NCI-H1048 (cell line): ENCODE measurements at regions not wholly inside any gene's neighbourhood (a gene's known extent, or its start where the extent isn't known, plus 50 kb on each side); places are given as distances from the start of the nearest gene placed in this dataset.
"Not testable (repeated sequence)": the region's sequence is repeated elsewhere in the genome, so short reads cannot be mapped to it uniquely, and the experiment has no call there.

ENCODE experiments used
- DNase-seq: peaks from one replicate; lab custom pipeline; 2025; lab: John Stamatoyannopoulos, UW

DNA sequence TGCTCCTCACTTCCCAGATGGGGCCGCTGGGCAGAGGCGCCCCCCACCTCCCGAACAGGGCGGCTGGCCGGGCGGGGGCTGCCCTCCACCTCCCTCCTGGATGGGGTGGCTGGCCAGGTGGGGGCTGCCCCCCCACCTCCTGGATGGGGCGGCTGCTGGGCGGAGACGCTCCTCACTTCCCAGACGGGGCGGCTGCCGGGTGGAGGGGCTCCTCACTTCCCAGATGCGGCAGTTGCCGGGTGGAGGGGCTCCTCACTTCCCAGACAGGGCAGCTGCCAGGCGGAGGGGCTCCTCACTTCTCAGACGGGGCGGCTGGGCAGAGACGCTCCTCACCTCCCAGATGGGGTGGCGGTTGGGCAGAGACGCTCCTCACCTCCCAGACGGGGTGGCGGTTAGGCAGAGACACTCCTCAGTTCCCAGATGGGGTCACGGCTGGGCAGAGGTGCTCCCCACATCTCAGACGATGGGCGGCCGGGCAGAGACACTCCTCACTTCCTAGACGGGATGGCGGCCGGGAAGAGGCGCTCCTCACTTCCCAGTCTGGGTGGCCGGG, 428.8 kb downstream of the FGF13 start:
- not testable (repeated sequence) for DNase-seq

DNA sequence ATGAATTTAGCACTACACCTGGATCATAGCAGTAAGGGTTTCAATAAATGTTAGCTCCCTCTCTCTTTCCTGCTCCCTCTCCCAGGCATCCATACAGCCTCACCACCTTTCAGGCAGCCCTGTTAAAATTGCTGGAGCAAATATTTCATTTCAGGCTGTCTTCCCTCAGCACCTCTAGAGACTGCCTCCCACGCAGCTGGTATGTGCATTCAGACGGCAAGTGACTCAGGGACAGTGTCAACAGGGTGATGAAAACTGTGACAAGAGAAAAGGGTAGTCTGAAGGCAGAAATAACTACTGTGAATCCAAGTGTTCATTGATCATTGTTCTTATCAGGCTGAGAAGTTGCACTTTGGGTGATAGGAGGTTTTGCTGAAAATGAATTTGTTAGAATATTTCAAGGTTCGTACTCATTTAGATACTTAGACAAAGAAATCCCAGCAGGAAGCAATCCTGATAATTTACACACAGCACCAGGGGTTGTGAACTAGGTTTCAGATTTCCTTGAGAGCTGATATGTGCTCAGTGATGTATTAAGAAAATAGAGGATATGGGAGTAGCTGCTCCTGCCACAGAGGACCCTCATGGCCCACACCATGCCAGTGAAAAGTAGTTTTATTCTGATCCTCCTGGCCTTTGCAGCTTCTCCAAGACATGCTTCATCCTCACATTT, 424.2 kb downstream of the FGF13 start:
- DNase-seq: no peak

DNA sequence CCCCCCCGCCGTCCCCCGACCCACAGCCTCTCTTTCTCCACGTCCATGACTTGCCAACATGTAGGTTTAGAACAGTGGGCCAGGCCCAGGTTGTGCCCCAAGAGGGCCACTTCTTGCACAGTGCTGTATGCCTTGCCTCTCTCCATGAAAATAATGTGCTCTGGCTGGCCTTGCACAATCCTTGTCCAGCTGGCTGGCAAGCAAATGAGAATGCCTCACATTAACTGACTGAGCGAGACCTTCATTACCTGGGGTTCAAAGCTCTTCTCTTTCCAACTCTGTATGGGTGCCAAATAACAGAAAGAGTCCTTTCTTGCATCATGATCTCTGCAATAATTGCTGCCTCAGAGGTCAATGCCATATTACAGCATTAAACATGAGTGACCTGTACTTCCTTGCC, 416.6 kb downstream of the FGF13 start:
- no peak for DNase-seq

DNA sequence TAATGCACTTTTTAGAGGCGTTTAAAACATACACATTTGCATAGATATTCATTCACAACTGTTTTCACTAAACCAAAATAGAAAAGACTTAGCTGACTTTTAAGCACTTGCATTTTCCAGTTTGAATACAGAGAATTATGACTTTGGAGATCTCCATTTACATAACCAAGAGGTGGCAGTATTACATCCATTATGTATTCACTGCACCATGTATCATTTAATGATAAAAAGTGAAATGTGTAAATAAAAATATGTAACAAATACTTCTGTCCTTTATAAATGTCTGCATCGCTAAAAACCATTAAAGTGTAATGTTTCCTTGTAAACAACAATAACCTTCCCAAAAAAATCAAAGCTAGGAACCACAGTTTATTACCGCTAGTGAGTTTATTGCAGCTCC, 413.2 kb downstream of the FGF13 start:
- DNase-seq: no peak

DNA sequence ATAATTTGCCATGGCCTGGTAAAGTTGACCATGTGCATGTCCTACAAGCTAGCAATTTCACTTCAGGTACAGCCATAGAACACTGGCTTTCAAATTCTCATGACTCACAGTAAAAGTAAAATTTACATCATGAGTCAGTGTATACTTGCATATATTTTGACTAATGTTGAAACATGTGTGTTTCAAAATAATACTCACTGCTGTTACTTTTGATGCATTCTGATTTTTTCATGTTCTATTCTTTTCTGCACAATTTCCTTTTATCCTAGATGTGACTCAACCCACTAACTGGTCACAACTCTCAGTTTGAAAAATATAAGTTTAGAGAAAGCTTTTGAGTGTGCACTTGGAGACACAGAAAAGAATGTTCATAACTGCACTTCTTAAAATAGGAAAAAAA, 365.7 kb downstream of the FGF13 start:
- DNase-seq: no peak

DNA sequence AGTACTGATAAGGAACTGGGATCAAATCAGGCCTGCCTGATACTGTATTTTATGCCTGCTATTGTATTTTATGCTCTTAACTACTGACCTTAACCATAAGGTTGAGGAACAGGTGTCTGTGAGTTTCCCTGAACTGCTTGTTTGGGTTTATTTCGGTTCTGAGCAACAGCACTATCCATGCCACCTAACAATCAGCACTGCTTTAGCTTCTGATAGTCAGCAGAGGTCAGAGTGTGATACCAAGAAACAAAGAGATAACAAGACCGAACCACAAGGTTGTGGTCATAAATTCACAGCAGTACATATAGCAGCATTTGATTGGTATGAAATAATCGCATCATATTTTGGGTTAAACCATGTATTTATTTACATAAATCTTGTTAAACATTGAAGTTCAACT, 362.2 kb downstream of the FGF13 start:
- no peak for DNase-seq

DNA sequence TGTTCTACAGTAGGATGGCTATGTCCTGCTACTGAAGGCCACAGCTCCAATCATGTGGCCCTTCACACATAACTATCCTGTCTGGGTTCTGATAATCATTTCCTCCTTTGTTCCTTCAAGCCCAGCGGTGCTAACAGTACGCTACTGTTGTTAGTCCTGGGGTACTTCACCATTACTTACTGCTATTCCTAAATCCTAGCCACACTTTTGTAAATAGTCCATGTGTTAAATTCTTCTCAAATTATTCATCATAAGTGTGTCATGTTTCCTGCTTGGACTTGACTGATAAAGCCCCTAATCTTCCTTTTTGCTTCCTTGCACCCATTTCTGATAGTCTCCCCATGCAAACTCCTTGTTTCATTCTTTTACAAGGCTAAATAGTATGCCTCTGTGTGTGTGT, 332.6 kb downstream of the FGF13 start:
- DNase-seq: no peak

DNA sequence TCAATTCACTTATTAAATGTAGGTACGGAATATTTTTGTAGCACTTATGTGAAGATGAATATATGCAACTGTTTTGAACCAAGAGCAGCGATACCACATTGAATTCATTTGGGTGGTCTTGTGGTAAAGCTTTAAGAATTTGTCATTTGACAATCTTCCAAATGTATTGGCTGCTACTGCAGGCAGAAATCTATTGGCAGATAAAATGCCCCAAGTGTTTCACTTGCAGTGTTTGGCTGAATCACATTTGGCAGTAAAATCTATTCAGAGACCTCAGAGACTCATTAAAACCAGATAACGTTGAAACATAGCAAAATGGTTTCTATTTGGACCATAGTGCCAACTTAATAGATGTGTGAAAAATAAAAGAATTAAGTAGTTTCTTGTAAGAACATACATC, 303.4 kb downstream of the FGF13 start:
- DNase-seq: no peak

DNA sequence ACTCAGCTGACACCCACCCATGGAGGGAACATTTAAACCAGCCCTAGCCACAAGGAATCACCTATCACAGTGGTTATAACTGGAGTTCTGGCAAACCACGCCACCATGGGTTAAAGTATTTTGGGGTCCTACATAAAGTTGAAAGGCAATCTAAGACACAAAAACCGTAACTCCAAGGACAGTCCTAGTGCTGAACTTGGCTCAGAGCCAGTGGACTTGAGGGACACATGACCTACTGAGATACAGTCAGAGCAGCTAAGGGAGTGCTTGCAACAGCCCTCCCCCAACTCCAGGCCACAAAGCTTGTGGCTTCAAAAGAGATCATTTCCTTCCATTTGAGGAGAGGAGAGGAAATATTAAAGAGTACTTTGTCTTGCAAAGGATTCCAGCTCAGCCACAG, 300.5 kb downstream of the FGF13 start:
- DNase-seq: no peak
